ENCODE measurements at regions not wholly inside any gene's neighbourhood (a gene's known extent, or its start where the extent isn't known, plus 50 kb on each side); places are given as distances from the start of the nearest gene placed in this dataset.

- ATAC-seq (ENCODE audit: low FRiP score) (no peak), DNase-seq (ENCODE audit: low spot score) (no peak)
- TF ChIP-seq, protein P1, sequence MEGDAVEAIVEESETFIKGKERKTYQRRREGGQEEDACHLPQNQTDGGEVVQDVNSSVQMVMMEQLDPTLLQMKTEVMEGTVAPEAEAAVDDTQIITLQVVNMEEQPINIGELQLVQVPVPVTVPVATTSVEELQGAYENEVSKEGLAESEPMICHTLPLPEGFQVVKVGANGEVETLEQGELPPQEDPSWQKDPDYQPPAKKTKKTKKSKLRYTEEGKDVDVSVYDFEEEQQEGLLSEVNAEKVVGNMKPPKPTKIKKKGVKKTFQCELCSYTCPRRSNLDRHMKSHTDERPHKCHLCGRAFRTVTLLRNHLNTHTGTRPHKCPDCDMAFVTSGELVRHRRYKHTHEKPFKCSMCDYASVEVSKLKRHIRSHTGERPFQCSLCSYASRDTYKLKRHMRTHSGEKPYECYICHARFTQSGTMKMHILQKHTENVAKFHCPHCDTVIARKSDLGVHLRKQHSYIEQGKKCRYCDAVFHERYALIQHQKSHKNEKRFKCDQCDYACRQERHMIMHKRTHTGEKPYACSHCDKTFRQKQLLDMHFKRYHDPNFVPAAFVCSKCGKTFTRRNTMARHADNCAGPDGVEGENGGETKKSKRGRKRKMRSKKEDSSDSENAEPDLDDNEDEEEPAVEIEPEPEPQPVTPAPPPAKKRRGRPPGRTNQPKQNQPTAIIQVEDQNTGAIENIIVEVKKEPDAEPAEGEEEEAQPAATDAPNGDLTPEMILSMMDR (IDR thresholded peaks at IDR 0.05) = no peak
Measured at GRCh38 chr3:104132566-104133403, 1233.9 kb upstream of the ALCAM start.

DNA sequence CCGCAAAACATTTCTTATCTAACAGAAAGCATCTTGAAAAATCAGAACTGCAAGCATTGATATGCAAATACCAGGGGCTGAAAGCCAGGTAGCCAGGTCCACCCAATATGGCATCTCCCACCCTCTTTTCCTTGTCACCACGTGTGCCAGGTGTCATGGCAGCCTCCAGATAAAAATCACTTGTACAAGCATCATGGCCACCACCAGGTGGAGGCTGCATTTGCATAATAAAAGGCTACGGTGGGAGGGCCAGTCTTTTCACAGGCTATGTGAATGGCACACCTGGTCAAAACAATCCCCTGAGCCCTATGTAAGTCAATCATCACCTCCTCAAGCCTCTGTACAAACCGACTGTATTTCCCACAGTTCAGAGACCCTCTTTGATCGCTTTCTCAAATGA, 1233.1 kb upstream of the ALCAM start:
- TF ChIP-seq, protein P1 (IDR thresholded peaks at IDR 0.05) = no peak
- no peak for ATAC-seq (ENCODE audit: low FRiP score)
- no peak for DNase-seq (ENCODE audit: low spot score)

DNA sequence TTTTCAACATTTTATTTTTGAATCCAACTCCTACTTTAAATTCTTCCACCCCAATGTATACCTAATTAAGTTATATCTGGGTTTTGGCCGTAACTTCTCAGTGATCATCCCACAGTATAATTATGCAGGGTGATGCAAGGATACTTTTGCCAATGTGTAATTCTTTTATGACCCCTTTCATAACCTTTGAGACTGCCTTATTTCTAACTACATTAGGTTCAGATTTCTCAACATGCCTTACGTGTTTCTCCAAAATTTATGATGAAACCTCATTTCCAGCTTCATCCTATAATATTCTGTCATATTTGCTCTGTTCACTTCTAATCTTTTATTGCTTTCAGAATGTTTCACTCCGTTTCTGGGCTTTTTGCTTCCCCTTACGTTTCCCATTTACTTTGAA, 1229.6 kb upstream of the ALCAM start:
- TF ChIP-seq, protein P1 (IDR thresholded peaks at IDR 0.05) = no peak
- no peak for ATAC-seq (ENCODE audit: low FRiP score)
- DNase-seq (ENCODE audit: low spot score) = no peak

GRCh38 chr3:104145164-104145563, 1221.5 kb upstream of the ALCAM start:
- ATAC-seq (ENCODE audit: low FRiP score) (no peak), DNase-seq (ENCODE audit: low spot score) (no peak)
- TF ChIP-seq, protein P1 (IDR thresholded peaks at IDR 0.05) = no peak

DNA sequence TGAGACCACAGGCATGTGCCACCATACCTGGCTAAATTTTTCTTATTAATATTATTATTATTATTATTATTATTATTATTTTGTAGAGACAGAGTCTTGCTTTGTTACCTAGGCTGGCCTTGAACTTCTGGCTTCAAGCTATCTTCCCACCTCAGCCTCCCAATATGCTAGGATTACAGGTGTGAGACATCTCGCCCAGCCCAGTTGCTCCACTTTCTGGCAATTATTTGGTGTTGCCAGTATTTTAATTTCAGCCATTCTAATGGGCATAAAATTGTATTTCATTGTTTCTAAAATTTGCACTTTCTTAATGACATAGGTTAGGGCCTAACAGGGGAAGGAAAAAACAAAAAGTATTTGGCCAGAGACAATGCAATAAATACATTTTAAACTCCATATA, 1217.6 kb upstream of the ALCAM start:
- TF ChIP-seq, protein P1 (IDR thresholded peaks at IDR 0.05) = no peak

GRCh38 chr3:104150724-104151123, 1216.0 kb upstream of the ALCAM start:
- ATAC-seq (ENCODE audit: low FRiP score) (no peak), DNase-seq (ENCODE audit: low spot score) (no peak)
- TF ChIP-seq, protein P1 (IDR thresholded peaks at IDR 0.05) = no peak

More for the DNA sequence above, 1217.6 kb upstream of the ALCAM start:
- no peak for DNase-seq (ENCODE audit: low spot score)
- no peak for ATAC-seq (ENCODE audit: low FRiP score)

DNA sequence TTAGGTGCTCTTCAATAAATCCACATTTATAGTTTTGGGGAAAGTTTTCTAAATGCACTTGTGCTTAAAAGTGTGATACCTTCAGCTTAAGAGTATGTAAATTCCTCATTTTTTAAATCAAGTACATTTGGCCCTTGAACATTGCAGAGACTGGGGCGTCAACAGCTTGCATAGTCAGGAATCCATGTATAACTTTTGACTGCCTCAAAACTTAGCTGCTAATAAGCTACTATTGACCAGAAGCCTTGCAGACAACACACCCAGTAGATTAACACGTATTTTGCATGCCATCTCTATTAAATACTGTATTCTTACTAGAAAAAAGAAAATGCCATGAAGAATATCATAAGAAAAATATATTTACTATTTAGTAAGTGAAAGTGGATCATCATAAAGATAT, 1211.8 kb upstream of the ALCAM start:
- DNase-seq (ENCODE audit: low spot score) (no peak), ATAC-seq (ENCODE audit: low FRiP score) (no peak)
- TF ChIP-seq, protein P1 (IDR thresholded peaks at IDR 0.05) = no peak
